H9 (cell line): ENCODE measurements at regions not wholly inside any gene's neighbourhood (a gene's known extent, or its start where the extent isn't known, plus 50 kb on each side); places are given as distances from the start of the nearest gene placed in this dataset.

Source experiments
- DNase-seq: peaks from one replicate; pipeline ENCODE4 v3.0.0-alpha.2; 2017
- H2AFZ ChIP-seq: one replicate; pipeline ENCODE4 v1.6.1; 2013; ENCODE audit warnings: mild to moderate bottlenecking, low read length, control low read depth, moderate library complexity
- H2AK5ac ChIP-seq: 2 replicates; pipeline ENCODE4 v1.6.1; 2013; ENCODE audit warnings: low read length, control low read depth, mixed read lengths; ENCODE audit not compliant: insufficient read length
- H2BK120ac ChIP-seq: one replicate; pipeline ENCODE4 v1.6.1; 2013; ENCODE audit warnings: low read depth, mild to moderate bottlenecking, low read length, control low read depth, inconsistent platforms; ENCODE audit not compliant: poor library complexity, severe bottlenecking
- H2BK12ac ChIP-seq: 2 replicates; pipeline ENCODE4 v1.6.1; 2013; ENCODE audit warnings: low read length, control low read depth, mixed read lengths, low read depth; ENCODE audit not compliant: insufficient read length
- H2BK15ac ChIP-seq: 2 replicates; pipeline ENCODE4 v1.6.1; 2013; ENCODE audit warnings: low read depth, low read length, control low read depth
- H2BK20ac ChIP-seq: one replicate; pipeline ENCODE4 v1.6.1; 2013; ENCODE audit warnings: low read depth, mild to moderate bottlenecking, low read length, control low read depth, inconsistent platforms; ENCODE audit not compliant: poor library complexity, severe bottlenecking
- H2BK5ac ChIP-seq: 2 replicates; pipeline ENCODE4 v1.6.1; 2013; ENCODE audit warnings: low read length, control low read depth, mixed read lengths; ENCODE audit not compliant: insufficient read length
- H3K14ac ChIP-seq: 2 replicates; pipeline ENCODE4 v1.6.1; 2013; ENCODE audit warnings: low read length, control low read depth; ENCODE audit not compliant: insufficient read depth
- H3K18ac ChIP-seq: 2 replicates; pipeline ENCODE4 v1.6.1; 2013; ENCODE audit warnings: low read depth, mild to moderate bottlenecking, mixed read lengths, low read length, control low read depth; ENCODE audit not compliant: insufficient read length
- H3K23ac ChIP-seq: 2 replicates; pipeline ENCODE4 v1.6.1; 2013; ENCODE audit warnings: low read length, control low read depth, mixed read lengths, low read depth; ENCODE audit not compliant: insufficient read length
- H3K23me2 ChIP-seq: 2 replicates; pipeline ENCODE4 v1.6.1; 2013; ENCODE audit warnings: low read depth, mild to moderate bottlenecking, mixed read lengths, low read length, control low read depth; ENCODE audit not compliant: insufficient read length, poor library complexity, severe bottlenecking
- H3K27ac ChIP-seq: 2 replicates; pipeline ENCODE4 v1.5.1; 2013; ENCODE audit warnings: low read length, control low read depth, mixed read lengths, low read depth; ENCODE audit not compliant: insufficient read length
- H3K27me3 ChIP-seq: 2 replicates; pipeline ENCODE4 v1.6.1; 2013; ENCODE audit warnings: low read length, control low read depth, inconsistent platforms; ENCODE audit not compliant: insufficient read depth
- H3K4ac ChIP-seq: 2 replicates; pipeline ENCODE4 v1.6.1; 2013; ENCODE audit warnings: low read depth, mild to moderate bottlenecking, control low read depth, inconsistent platforms, low read length, moderate library complexity
- H3K4me1 ChIP-seq: 2 replicates; pipeline ENCODE4 v1.6.1; 2013; ENCODE audit warnings: low read length, control low read depth, inconsistent platforms; ENCODE audit not compliant: insufficient read depth
- H3K4me2 ChIP-seq: 2 replicates; pipeline ENCODE4 v1.6.1; 2013; ENCODE audit warnings: low read length, control low read depth, mixed read lengths; ENCODE audit not compliant: insufficient read length, insufficient read depth
- H3K56ac ChIP-seq: 2 replicates; pipeline ENCODE4 v1.6.1; 2013; ENCODE audit warnings: low read depth, mild to moderate bottlenecking, mixed read lengths, low read length, control low read depth; ENCODE audit not compliant: insufficient read length
- H3K79me1 ChIP-seq: 2 replicates; pipeline ENCODE4 v1.6.1; 2013; ENCODE audit warnings: low read depth, mild to moderate bottlenecking, moderate library complexity, low read length, control low read depth, inconsistent platforms; ENCODE audit not compliant: insufficient read depth, poor library complexity, severe bottlenecking
- H3K79me2 ChIP-seq: 2 replicates; pipeline ENCODE4 v1.6.1; 2013; ENCODE audit warnings: low read length, control low read depth, inconsistent platforms; ENCODE audit not compliant: insufficient read depth
- H3K9ac ChIP-seq: 2 replicates; pipeline ENCODE4 v1.6.1; 2013; ENCODE audit warnings: low read length, control low read depth, mixed read lengths; ENCODE audit not compliant: insufficient read length; ENCODE audit errors: extremely low read depth
- H3K9me3 ChIP-seq: one replicate; pipeline ENCODE4 v1.6.1; 2013; ENCODE audit warnings: low read depth, low read length, inconsistent platforms; ENCODE audit not compliant: control insufficient read depth
- H3T11ph ChIP-seq: one replicate; pipeline ENCODE4 v1.6.1; 2013; ENCODE audit warnings: mild to moderate bottlenecking, low read length, control low read depth, inconsistent platforms
- H4K20me1 ChIP-seq: one replicate; pipeline ENCODE4 v1.6.1; 2013; ENCODE audit not compliant: control insufficient read depth, insufficient read length, insufficient read depth
- H4K5ac ChIP-seq: 2 replicates; pipeline ENCODE4 v1.6.1; 2013; ENCODE audit warnings: low read depth, mild to moderate bottlenecking, mixed read lengths, low read length, control low read depth; ENCODE audit not compliant: insufficient read length
- H4K8ac ChIP-seq: replicated peaks from 2 replicates; pipeline ENCODE4 v1.6.1; 2013; ENCODE audit warnings: low read length, control low read depth, mixed read lengths, low read depth; ENCODE audit not compliant: insufficient read length
- H4K91ac ChIP-seq: 2 replicates; pipeline ENCODE4 v1.6.1; 2013; ENCODE audit warnings: low read depth, mild to moderate bottlenecking, moderate library complexity, mixed read lengths, low read length, control low read depth; ENCODE audit not compliant: insufficient read length
- H3K27ac Mint-ChIP-seq, 3 experiments: 2 replicates in 2 of 3; 3 replicates in 1 of 3; pipeline ENCODE4 v1.8.0; 2020 to 2021; ENCODE audit warnings: mixed read lengths in 3 of 3, mild to moderate bottlenecking in 1 of 3, moderate library complexity in 1 of 3
- H3K27me3 Mint-ChIP-seq: 2 replicates; pipeline ENCODE4 v1.8.0; 2021; ENCODE audit warnings: low read depth, mild to moderate bottlenecking, moderate library complexity, mixed read lengths
- H3K36me3 Mint-ChIP-seq, 3 experiments: 2 replicates in 2 of 3; 3 replicates in 1 of 3; pipeline ENCODE4 v1.8.0; 2020 to 2021; ENCODE audit warnings: low read depth in 3 of 3, mixed read lengths in 3 of 3; ENCODE audit not compliant: insufficient read depth in 1 of 3
- H3K4me1 Mint-ChIP-seq, 2 experiments: 2 replicates each; pipeline ENCODE4 v1.8.0; 2020; ENCODE audit warnings: mixed read lengths in 2 of 2
- H3K4me3 Mint-ChIP-seq, 2 experiments: 2 replicates in 1 of 2; 3 replicates in 1 of 2; pipeline ENCODE4 v1.8.0; 2020 to 2021; ENCODE audit warnings: mild to moderate bottlenecking in 2 of 2, mixed read lengths in 2 of 2, moderate library complexity in 1 of 2
- H3K9me3 Mint-ChIP-seq, 2 experiments: 2 replicates in 1 of 2; 3 replicates in 1 of 2; pipeline ENCODE4 v1.8.0; 2020; ENCODE audit warnings: mild to moderate bottlenecking in 2 of 2, mixed read lengths in 2 of 2, moderate library complexity in 1 of 2
- WGBS: extraction: QIAGEN DNeasy Blood & Tissue Kit; methylation state at CpG from one replicate; pipeline ENCODE4 v1.1.7; 2013; ENCODE audit warnings: missing lambda C conversion rate, low lambda C conversion rate, mixed read lengths; ENCODE audit not compliant: insufficient read length; ENCODE audit errors: extremely low coverage; 5-methylcytosine and 5-hydroxymethylcytosine counted together
- TF ChIP-seq, protein P1 (sequence below): fragments of 200-600 bp; sonication (generic); conservative IDR thresholded peaks from 3 replicates; pipeline ENCODE4 v1.8.0; 2021; ENCODE audit warnings: antibody characterized with exemption, mild to moderate bottlenecking

DNA sequence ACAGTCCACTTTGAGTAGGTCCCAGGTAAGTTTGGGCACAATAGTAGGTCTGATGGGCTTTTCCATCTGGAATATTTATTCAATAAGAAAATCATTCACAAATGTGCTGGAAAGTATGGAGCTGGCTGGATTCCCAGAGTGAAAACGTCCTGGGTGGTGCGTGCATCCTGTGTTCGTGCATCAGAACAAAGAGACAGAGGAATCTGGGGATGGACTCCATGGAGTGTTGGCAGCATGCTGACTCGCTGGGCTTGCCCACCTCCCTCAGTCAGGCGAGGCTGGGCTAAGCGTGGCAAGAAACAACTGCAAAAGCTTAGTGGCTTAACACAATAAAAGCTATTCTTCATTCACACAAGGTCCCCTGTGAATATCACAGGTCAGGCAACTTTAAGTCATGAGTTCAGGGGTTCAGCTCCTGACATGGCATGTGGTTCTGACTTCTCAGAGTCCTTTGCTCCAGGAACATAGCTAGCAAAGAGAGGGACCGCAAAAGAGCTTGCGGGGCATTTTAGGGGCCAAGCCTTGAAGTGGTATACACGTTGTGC, 151.6 kb upstream of the ZNF644 start:
- Histone ChIP-seq H3K4me2 (no peak overlapping the region), H2BK12ac (no peak overlapping the region), H4K91ac (no peak overlapping the region), H3K23me2 (no peaks in the 10 kb centered on the region), H3K9me3 (no peaks in the 10 kb centered on the region), H3K9ac (no peak overlapping the region), H3K4ac (no peak overlapping the region), H2AFZ (no peak overlapping the region), H3T11ph (no peak overlapping the region), H3K56ac (no peak overlapping the region), H3K23ac (no peak overlapping the region), H3K14ac (no peak overlapping the region), H3K79me1 (no peaks in the 10 kb centered on the region), H3K18ac (no peak overlapping the region), H2BK5ac (no peak overlapping the region), H4K20me1 (no peaks in the 10 kb centered on the region), H2BK20ac (no peak overlapping the region), H3K79me2 (no peaks in the 10 kb centered on the region), H2BK120ac (no peak overlapping the region), H3K27me3 (no peaks in the 10 kb centered on the region), H2BK15ac (no peak overlapping the region), H4K8ac (no peak overlapping the region), H3K4me1 (no peaks in the 10 kb centered on the region), H4K5ac (no peak overlapping the region), H3K27ac (no peak overlapping the region), H2AK5ac (no peak overlapping the region)
- Mint-ChIP-seq H3K27me3 (peaks cover 2% of the 10 kb centered on the region; the same call in 1 of the 2 replicates), H3K4me3 (no peak overlapping the region), H3K36me3 (no peaks in the 10 kb centered on the region), H3K9me3 (no peaks in the 10 kb centered on the region), H3K4me1 (0 out of 4 replicates have a peak, but pooled peaks cover 0 to 3% of the 10 kb centered on the region in 2 experiments), H3K27ac (no peak overlapping the region)
- WGBS: no CpG with 5 or more reads among the region's 9 CpGs
- DNase-seq: no peak
- TF ChIP-seq, protein P1, sequence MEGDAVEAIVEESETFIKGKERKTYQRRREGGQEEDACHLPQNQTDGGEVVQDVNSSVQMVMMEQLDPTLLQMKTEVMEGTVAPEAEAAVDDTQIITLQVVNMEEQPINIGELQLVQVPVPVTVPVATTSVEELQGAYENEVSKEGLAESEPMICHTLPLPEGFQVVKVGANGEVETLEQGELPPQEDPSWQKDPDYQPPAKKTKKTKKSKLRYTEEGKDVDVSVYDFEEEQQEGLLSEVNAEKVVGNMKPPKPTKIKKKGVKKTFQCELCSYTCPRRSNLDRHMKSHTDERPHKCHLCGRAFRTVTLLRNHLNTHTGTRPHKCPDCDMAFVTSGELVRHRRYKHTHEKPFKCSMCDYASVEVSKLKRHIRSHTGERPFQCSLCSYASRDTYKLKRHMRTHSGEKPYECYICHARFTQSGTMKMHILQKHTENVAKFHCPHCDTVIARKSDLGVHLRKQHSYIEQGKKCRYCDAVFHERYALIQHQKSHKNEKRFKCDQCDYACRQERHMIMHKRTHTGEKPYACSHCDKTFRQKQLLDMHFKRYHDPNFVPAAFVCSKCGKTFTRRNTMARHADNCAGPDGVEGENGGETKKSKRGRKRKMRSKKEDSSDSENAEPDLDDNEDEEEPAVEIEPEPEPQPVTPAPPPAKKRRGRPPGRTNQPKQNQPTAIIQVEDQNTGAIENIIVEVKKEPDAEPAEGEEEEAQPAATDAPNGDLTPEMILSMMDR: no peak
